CD1c-positive myeloid dendritic cell (primary cell): ENCODE measurements at regions not wholly inside any gene's neighbourhood (a gene's known extent, or its start where the extent isn't known, plus 50 kb on each side); places are given as distances from the start of the nearest gene placed in this dataset.
"Not testable (repeated sequence)": the region's sequence is repeated elsewhere in the genome, so short reads cannot be mapped to it uniquely, and the experiment has no call there.

Experiments
- DNase-seq: peaks from one replicate; pipeline ENCODE4 v3.0.0-alpha.2; 2016; ENCODE audit errors: extremely low spot score

- DNase-seq: no peak
Measured at GRCh38 chr2:64879745-64880144, 109.5 kb upstream of the SLC1A4 start.

GRCh38 chr2:64880193-64880951, 108.8 kb upstream of the SLC1A4 start:
- peak; percentile 59 for DNase-seq

- peak; percentile 10 for DNase-seq
Measured at GRCh38 chr2:64881037-64881492, 108.1 kb upstream of the SLC1A4 start.

GRCh38 chr2:64887565-64887964, 101.6 kb upstream of the SLC1A4 start:
- no peak for DNase-seq

- no peak for DNase-seq
Measured at GRCh38 chr2:64888591-64889309, 100.4 kb upstream of the SLC1A4 start.

GRCh38 chr2:64889803-64890202, 99.4 kb upstream of the SLC1A4 start:
- no peak for DNase-seq

- not testable (repeated sequence) for DNase-seq
Measured at GRCh38 chr2:64896572-64896971, 92.6 kb upstream of the SLC1A4 start.

- no peak for DNase-seq
Measured at GRCh38 chr2:64899081-64899865, 89.9 kb upstream of the SLC1A4 start.

GRCh38 chr2:64899876-64900275, 89.3 kb upstream of the SLC1A4 start:
- DNase-seq: peak; percentile 47

GRCh38 chr2:64904413-64905329, 84.5 kb upstream of the SLC1A4 start:
- DNase-seq: peak; percentile 66

- DNase-seq: no peak
Measured at GRCh38 chr2:64905338-64906024, 83.7 kb upstream of the SLC1A4 start.

GRCh38 chr2:64906853-64907536, 82.2 kb upstream of the SLC1A4 start:
- DNase-seq: no peak

- no peak for DNase-seq
Measured at GRCh38 chr2:64908406-64908805, 80.8 kb upstream of the SLC1A4 start.

- no peak for DNase-seq
Measured at GRCh38 chr2:64910523-64910922, 78.7 kb upstream of the SLC1A4 start.

- DNase-seq: no peak
Measured at GRCh38 chr2:64910972-64911433, 78.2 kb upstream of the SLC1A4 start.

- no peak for DNase-seq
Measured at GRCh38 chr2:64913357-64913869, 75.8 kb upstream of the SLC1A4 start.

GRCh38 chr2:64914247-64914646, 75.0 kb upstream of the SLC1A4 start:
- DNase-seq: no peak

- DNase-seq: peak; percentile 30
Measured at GRCh38 chr2:64914735-64915509, 74.3 kb upstream of the SLC1A4 start.

GRCh38 chr2:64915510-64915900, 73.7 kb upstream of the SLC1A4 start:
- DNase-seq: no peak
